Gastrocnemius medialis (tissue), 4 donors: ENCODE measurements at regions not wholly inside any gene's neighbourhood (a gene's known extent, or its start where the extent isn't known, plus 50 kb on each side); places are given as distances from the start of the nearest gene placed in this dataset.

Experiments used
- ATAC-seq, 2 donors: fragments of 150-250 bp; one replicate each; pipeline ENCODE4 v1.9.1; 2016
- DNase-seq, 2 donors: peaks; one replicate each; pipeline ENCODE4 v3.0.0-alpha.2; 2019
- H3K27ac ChIP-seq, 4 donors: fragments of 200-600 bp; sonication (generic); 1 replicate in 1 of 4; 2 replicates in 3 of 4; pipeline ENCODE4 v1.5.1; 2016 to 2018; ENCODE audit warnings: mild to moderate bottlenecking in 2 of 4, moderate library complexity in 1 of 4
- H3K27me3 ChIP-seq, 3 donors: fragments of 200-600 bp; sonication (generic) in 2 of 3; 1 replicate in 1 of 3; 2 replicates in 2 of 3; pipeline versions ENCODE4 v1.5.1 to v1.6.0; 2016 to 2019; ENCODE audit warnings: mild to moderate bottlenecking in 1 of 3, moderate library complexity in 1 of 3
- H3K36me3 ChIP-seq, 2 donors: fragments of 200-600 bp; sonication (generic) in 1 of 2; one replicate each; pipeline ENCODE4 v1.5.1; 2017 to 2018
- H3K4me1 ChIP-seq, 2 donors: fragments of 200-600 bp; sonication (generic) in 1 of 2; one replicate each; pipeline ENCODE4 v1.5.1; 2016 to 2017; ENCODE audit warnings: mild to moderate bottlenecking in 2 of 2
- H3K4me3 ChIP-seq, 4 donors: fragments of 200-600 bp; sonication (generic) in 3 of 4; 1 replicate in 1 of 4; 2 replicates in 3 of 4; pipeline ENCODE4 v1.5.1; 2016 to 2019; ENCODE audit warnings: mild to moderate bottlenecking in 2 of 4
- H3K9me3 ChIP-seq, 3 donors: fragments of 200-600 bp; sonication (generic) in 2 of 3; 1 replicate in 1 of 3; 2 replicates in 2 of 3; pipeline ENCODE4 v1.5.1; 2016 to 2019
- POLR2A ChIP-seq, 2 donors: fragments of 450-650 bp; IDR thresholded peaks; one replicate each; pipeline ENCODE4 v1.6.1; 2017; ENCODE audit warnings: antibody characterized with exemption in 2 of 2, mild to moderate bottlenecking in 2 of 2, moderate library complexity in 2 of 2
- in situ Hi-C, 4 donors: fragments of 200-750 bp; cut with MboI; loops; one replicate each; pipeline versions ENCODE4 v1.15.0 to v1.8.0; 2017; ENCODE audit warnings: low sequenced_read_pairs in 4 of 4
- intact Hi-C: fragments of 100-400 bp; cut with DNase I; formaldehyde crosslinking; loops from one replicate; pipeline ENCODE4 v1.15.1; 2023; ENCODE audit warnings: low total_unique reads
- TF ChIP-seq, protein P1 (sequence below), 5 experiments: fragments of 450-650 bp in 3 of 5; fragments of 200-600 bp in 2 of 5; sonication (generic) in 2 of 5; IDR thresholded peaks in 4 of 5; conservative IDR thresholded peaks in 1 of 5; 1 replicate in 4 of 5; 2 replicates in 1 of 5; pipeline ENCODE4 v1.5.1; 2016 to 2019; ENCODE audit warnings: antibody characterized with exemption in 5 of 5, mild to moderate bottlenecking in 3 of 5, moderate library complexity in 3 of 5

DNA sequence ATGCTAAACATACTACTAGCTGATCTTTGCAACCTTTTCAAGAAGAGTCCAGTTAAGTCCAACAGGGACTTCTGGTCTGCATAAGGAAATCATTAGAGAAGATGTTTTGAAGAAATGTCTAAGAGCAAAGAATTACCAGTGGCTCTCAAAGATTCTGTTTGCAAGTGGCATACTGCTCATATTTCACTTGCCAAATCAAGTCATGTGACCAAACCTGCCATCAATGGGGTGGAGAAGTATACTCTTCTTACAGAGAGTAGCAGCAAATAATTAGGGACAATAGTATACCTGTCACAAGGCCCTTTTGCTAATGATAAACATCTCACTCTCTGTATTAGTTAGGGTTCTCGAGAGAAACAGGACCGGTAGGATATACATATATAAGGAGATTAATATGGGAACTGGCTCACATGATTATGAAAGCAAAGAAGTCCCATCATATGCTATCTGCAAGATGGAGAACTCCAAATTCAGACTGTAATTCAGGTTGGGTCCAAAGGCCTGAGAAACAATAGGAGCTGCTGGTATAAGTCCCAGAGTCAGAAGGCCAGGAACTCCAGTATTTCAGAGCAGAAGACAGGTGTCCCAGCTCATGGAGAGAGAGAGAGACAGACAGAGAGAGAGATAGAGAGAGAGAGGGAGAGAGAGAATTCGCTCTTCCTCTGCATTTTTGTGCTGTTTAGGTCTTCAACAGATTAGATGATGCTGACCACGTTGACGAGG lies 111.5 kb downstream of the LCA5 start:
- Histone ChIP-seq H3K9me3 (no peaks in the 10 kb centered on the region), H3K4me3 (no peak overlapping the region), H3K36me3 (no peaks in the 10 kb centered on the region), H3K4me1 (no peaks in the 10 kb centered on the region), H3K27me3 (no peaks in the 10 kb centered on the region), H3K27ac (no peak overlapping the region)
- TF ChIP-seq, protein P1, sequence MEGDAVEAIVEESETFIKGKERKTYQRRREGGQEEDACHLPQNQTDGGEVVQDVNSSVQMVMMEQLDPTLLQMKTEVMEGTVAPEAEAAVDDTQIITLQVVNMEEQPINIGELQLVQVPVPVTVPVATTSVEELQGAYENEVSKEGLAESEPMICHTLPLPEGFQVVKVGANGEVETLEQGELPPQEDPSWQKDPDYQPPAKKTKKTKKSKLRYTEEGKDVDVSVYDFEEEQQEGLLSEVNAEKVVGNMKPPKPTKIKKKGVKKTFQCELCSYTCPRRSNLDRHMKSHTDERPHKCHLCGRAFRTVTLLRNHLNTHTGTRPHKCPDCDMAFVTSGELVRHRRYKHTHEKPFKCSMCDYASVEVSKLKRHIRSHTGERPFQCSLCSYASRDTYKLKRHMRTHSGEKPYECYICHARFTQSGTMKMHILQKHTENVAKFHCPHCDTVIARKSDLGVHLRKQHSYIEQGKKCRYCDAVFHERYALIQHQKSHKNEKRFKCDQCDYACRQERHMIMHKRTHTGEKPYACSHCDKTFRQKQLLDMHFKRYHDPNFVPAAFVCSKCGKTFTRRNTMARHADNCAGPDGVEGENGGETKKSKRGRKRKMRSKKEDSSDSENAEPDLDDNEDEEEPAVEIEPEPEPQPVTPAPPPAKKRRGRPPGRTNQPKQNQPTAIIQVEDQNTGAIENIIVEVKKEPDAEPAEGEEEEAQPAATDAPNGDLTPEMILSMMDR (IDR thresholded peaks at IDR 0.05 in 4 of 5, conservative IDR thresholded peaks at IDR 0.05 in 1 of 5): no peak
- no peak for TF ChIP-seq POLR2A (IDR thresholded peaks at IDR 0.05)
- DNase-seq (no peak), ATAC-seq (no peak)
- intact Hi-C loops (no loop called here), in situ Hi-C loops (no loop called here)

DNA sequence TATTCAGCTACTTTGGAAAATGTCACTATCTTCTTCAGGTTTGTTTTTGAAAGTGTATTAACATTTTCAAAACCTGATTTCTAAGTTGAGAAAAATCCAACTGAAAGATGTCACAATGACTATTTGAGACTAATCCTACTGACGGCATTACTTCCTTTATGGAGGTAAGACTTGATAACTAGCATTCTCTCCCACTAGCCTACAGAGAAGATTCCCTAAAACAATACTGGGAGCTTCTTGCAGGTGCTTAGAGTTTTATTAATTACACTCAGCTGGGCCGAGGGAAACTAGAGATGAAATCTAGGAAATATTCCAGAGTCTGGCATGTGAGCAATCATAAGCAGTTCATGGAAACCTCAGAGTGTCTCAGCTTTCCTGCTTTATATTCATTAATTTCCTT lies 114.0 kb downstream of the LCA5 start:
- TF ChIP-seq, protein P1 (IDR thresholded peaks at IDR 0.05 in 4 of 5, conservative IDR thresholded peaks at IDR 0.05 in 1 of 5): no peak
- TF ChIP-seq POLR2A (IDR thresholded peaks at IDR 0.05): no peak
- H3K36me3 ChIP-seq: no peaks in the 10 kb centered on the region
- no peaks in the 10 kb centered on the region for H3K4me1 ChIP-seq
- no peak for DNase-seq
- H3K27me3 ChIP-seq: no peaks in the 10 kb centered on the region
- H3K9me3 ChIP-seq: no peaks in the 10 kb centered on the region
- in situ Hi-C loops: no loop called here
- no peak overlapping the region for H3K27ac ChIP-seq
- H3K4me3 ChIP-seq: no peak overlapping the region
- intact Hi-C loops: no loop called here
- ATAC-seq: no peak

DNA sequence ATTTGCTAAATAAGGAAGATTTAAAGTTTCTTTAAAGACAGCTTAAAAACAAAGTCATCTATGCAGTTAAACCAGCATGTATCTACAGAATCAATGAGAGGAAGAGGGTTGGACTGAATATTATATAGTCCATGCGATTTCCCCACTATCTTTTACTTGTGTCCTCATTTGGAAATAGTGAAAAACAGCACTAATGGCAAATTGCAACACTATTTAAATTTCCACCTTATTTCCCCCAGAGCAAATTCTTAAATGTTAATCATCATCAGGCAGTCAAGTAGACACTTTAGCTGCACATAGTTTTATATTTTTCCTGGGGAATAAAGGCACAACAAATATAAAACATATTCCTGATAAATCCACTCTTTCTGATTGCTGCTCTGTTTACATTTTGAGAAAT lies 114.6 kb downstream of the LCA5 start:
- DNase-seq (no peak), ATAC-seq (no peak)
- H3K27ac ChIP-seq: no peak overlapping the region
- TF ChIP-seq, protein P1 (IDR thresholded peaks at IDR 0.05 in 4 of 5, conservative IDR thresholded peaks at IDR 0.05 in 1 of 5): no peak
- TF ChIP-seq POLR2A (IDR thresholded peaks at IDR 0.05): no peak
- H3K9me3 ChIP-seq: no peaks in the 10 kb centered on the region
- in situ Hi-C loops (no loop called here), intact Hi-C loops (no loop called here)
- no peaks in the 10 kb centered on the region for H3K27me3 ChIP-seq
- no peaks in the 10 kb centered on the region for H3K36me3 ChIP-seq
- no peak overlapping the region for H3K4me3 ChIP-seq
- H3K4me1 ChIP-seq: no peaks in the 10 kb centered on the region

DNA sequence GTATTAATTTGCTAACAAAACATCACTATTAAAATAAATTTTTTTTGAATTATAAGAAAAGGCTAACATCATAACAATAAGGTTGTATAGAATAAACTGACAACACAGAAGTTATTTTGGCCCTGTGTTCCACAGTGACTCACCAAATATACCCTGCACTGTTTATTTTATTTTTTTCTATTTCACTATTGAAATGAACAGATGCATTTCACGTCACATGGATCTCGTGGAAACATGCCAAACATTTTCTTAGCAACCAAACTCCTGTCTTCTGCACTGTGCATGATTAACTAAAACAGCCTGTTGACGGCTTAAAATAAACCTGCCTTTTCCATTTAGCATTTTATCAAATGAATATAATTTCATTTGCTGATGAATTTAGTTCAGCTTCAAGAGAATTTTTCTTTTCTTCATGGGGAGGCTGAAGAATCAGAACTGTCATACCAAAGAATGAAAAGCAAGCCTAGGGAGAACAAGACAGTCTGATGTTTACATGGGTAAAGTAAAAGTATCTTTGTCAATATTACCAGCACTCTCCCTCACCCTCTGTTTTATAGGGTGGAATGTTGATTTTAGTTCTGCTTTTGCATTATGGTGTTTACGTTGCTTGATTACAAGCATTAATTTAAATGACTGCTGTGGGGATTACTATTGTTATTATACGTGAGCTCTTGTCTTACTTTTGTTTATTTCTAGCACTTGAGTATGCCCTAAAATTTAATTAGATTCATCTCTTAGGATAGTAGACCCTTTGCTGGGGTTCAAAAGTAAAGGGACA lies 115.3 kb downstream of the LCA5 start:
- H3K36me3 ChIP-seq: no peaks in the 10 kb centered on the region
- TF ChIP-seq, protein P1 (IDR thresholded peaks at IDR 0.05 in 4 of 5, conservative IDR thresholded peaks at IDR 0.05 in 1 of 5): no peak
- no peak for TF ChIP-seq POLR2A (IDR thresholded peaks at IDR 0.05)
- no peaks in the 10 kb centered on the region for H3K4me1 ChIP-seq
- no peaks in the 10 kb centered on the region for H3K27me3 ChIP-seq
- ATAC-seq (peak in 1 of 2 donors; percentile 47), DNase-seq (no peak)
- no peaks in the 10 kb centered on the region for H3K9me3 ChIP-seq
- intact Hi-C loops: no loop called here
- in situ Hi-C loops: no loop called here
- H3K27ac ChIP-seq: no peak overlapping the region
- H3K4me3 ChIP-seq: no peak overlapping the region
